ENCODE measurements at regions not wholly inside any gene's neighbourhood (a gene's known extent, or its start where the extent isn't known, plus 50 kb on each side); places are given as distances from the start of the nearest gene placed in this dataset.
"Not testable (repeated sequence)": the region's sequence is repeated elsewhere in the genome, so short reads cannot be mapped to it uniquely, and the experiment has no call there.

GRCh38 chr13:44312834-44313551 is 60.6 kb upstream of the SERP2 start:
- in situ Hi-C loops (cut with MboI; ENCODE audit: low sequenced_read_pairs) = no loop called here

DNA sequence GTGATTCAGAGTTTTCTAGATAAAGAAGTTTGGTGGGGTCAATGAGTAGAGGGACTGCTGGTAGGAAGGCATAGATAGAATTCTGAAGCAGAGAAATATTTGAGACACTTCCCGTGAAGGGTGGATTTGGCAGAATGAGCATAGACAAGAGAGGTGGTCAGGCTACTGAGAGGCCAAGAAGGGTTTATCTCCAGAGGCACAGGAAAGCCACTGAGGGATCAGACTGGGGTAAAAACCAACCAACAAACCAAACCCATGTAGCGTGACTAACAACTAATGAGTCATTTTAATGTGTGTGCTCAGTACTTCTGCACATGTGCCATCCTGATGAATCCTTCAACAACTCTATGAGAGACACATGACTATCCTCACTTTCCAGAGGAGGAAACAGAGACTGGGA is 60.0 kb upstream of the SERP2 start:
- in situ Hi-C loops (cut with MboI; ENCODE audit: low sequenced_read_pairs) = no loop called here

GRCh38 chr13:44314160-44314559 is 59.5 kb upstream of the SERP2 start:
- in situ Hi-C loops (cut with MboI; ENCODE audit: low sequenced_read_pairs) = not testable (repeated sequence)

DNA sequence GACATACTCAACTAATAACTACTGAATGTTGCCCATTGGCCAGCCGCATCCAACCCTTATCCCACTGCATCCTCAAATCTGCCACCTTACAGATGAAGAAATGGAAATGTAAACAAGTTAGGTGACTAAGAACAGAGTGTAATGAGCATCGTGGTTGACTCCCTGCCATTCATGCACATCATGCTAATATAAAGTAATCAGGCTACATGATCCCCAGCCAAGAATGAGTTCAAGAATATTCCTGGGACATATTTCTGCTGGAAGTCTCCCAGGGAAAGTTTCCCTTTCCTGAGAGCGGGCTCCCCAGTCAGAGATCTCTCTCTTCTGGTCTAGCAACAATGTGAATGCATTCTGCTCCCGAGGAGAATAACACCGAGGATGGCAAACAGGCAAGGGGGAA is 55.9 kb upstream of the SERP2 start:
- in situ Hi-C loops (cut with MboI; ENCODE audit: low sequenced_read_pairs) = no loop called here

GRCh38 chr13:44318161-44318560 is 55.5 kb upstream of the SERP2 start:
- in situ Hi-C loops (cut with MboI; ENCODE audit: low sequenced_read_pairs) = no loop called here

GRCh38 chr13:44320611-44321010 is 53.0 kb upstream of the SERP2 start:
- in situ Hi-C loops (cut with MboI; ENCODE audit: low sequenced_read_pairs) = no loop called here

GRCh38 chr13:44321961-44322360 is 51.7 kb upstream of the SERP2 start:
- in situ Hi-C loops (cut with MboI; ENCODE audit: low sequenced_read_pairs) = no loop called here

- in situ Hi-C loops (cut with MboI; ENCODE audit: low sequenced_read_pairs) = no loop called here
These were observed 50.7 kb upstream of the SERP2 start for GRCh38 chr13:44322928-44323327.

GRCh38 chr13:44323754-44324153 is 49.9 kb upstream of the SERP2 start:
- in situ Hi-C loops (cut with MboI; ENCODE audit: low sequenced_read_pairs) = no loop called here

Data from HL-60/S4 treated with retinoic acid at 250 ng/mL for 4 days and 3 days (cell line).